ENCODE measurements at regions not wholly inside any gene's neighbourhood (a gene's known extent, or its start where the extent isn't known, plus 50 kb on each side); places are given as distances from the start of the nearest gene placed in this dataset.

DNA sequence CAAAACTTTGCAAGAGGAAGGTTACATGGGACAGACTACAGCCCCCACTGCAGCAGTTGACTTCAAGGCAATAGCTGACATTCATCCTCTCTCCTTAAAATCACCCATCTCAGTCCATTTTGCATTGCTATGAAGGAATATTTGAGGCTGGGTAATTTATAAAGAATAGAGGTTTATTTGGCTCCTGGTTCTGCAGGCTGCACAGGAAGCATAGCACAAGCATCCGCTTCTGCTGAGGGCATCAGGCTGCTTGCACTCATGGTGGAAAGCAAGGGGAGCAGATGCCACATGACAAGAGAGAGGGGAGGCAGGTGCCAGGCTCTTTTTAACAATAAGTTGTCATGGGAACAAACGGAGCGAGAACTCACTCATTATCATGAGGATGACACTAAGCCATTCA is 646.0 kb downstream of the ZEB2 start:
- H3K36me3 ChIP-seq (ENCODE audit: insufficient read depth, insufficient read length, low read length) = no peaks in the 10 kb centered on the region
- H3K9ac ChIP-seq (ENCODE audit: insufficient read length, low read depth) = no peak overlapping the region
- H3K4me3 ChIP-seq (ENCODE audit: insufficient read length, low read depth) = no peak overlapping the region
- DNase-seq (ENCODE audit: low read depth, low spot score) = no peak
- H3K4me1 ChIP-seq (ENCODE audit: insufficient read depth, insufficient read length) = peaks cover 2% of the 10 kb centered on the region
- H3K9me3 ChIP-seq (ENCODE audit: insufficient read depth, low read length) = peaks cover 11% of the 10 kb centered on the region
- no peaks in the 10 kb centered on the region for H3K27me3 ChIP-seq (ENCODE audit: insufficient read depth, insufficient read length)
- no peak for TF ChIP-seq ZNF274 (IDR thresholded peaks at IDR 0.05; ENCODE audit: low read depth, low read length)
- TF ChIP-seq SUZ12 (IDR thresholded peaks at IDR 0.05; ENCODE audit: extremely low read depth, insufficient read depth, insufficient read length) = no peak
- TF ChIP-seq YY1 (IDR thresholded peaks at IDR 0.05; ENCODE audit: insufficient read depth, insufficient read length) = no peak

DNA sequence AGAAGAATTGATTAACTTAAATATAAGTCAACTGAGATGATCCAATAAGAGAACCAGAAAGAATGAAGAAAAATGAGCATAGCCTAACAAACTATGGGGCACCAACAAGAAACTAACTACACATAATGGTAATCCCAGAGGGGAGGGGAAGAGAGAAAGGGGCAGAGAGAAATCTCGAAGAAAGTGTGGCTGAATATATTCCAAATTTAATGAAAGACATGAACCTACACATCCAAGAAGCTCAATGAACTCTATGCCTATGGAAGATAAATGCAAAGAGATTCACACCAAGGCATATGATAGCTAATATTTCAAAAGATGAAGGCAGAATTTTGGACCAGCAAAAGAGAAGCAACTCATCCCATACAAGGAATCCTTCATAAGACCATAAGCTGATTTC is 649.2 kb downstream of the ZEB2 start:
- Histone ChIP-seq H3K4me3 (ENCODE audit: insufficient read length, low read depth) (no peak overlapping the region), H3K9me3 (ENCODE audit: insufficient read depth, low read length) (peaks cover 11% of the 10 kb centered on the region), H3K36me3 (ENCODE audit: insufficient read depth, insufficient read length, low read length) (no peaks in the 10 kb centered on the region), H3K4me1 (ENCODE audit: insufficient read depth, insufficient read length) (no peaks in the 10 kb centered on the region), H3K9ac (ENCODE audit: insufficient read length, low read depth) (no peak overlapping the region), H3K27me3 (ENCODE audit: insufficient read depth, insufficient read length) (no peaks in the 10 kb centered on the region)
- TF ChIP-seq ZNF274 (IDR thresholded peaks at IDR 0.05; ENCODE audit: low read depth, low read length) (no peak), YY1 (IDR thresholded peaks at IDR 0.05; ENCODE audit: insufficient read depth, insufficient read length) (no peak), SUZ12 (IDR thresholded peaks at IDR 0.05; ENCODE audit: extremely low read depth, insufficient read depth, insufficient read length) (no peak)
- no peak for DNase-seq (ENCODE audit: low read depth, low spot score)

DNA sequence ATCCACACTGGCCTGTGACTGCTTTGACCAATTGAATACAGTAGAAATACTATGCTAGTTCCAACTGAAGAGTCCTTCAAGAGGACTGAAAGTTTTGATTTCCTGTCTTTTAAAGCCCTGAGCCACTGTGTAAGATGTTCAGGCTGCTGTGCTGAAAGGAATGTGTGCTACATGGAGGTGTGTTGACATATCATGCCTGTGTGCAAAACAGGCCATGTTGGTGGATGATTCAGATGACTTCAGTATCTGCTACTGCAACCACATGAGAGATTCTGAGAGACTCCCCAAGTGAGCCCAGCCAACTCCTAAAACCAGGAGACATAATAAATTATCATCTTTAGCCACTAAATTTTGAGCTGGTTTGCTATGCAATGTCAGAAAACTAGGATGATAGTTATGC is 662.9 kb downstream of the ZEB2 start:
- no peaks in the 10 kb centered on the region for H3K27me3 ChIP-seq (ENCODE audit: insufficient read depth, insufficient read length)
- peaks cover 5% of the 10 kb centered on the region; the same call in 1 of the 2 replicates for H3K9me3 ChIP-seq (ENCODE audit: insufficient read depth, low read length)
- no peak for DNase-seq (ENCODE audit: low read depth, low spot score)
- TF ChIP-seq SUZ12 (IDR thresholded peaks at IDR 0.05; ENCODE audit: extremely low read depth, insufficient read depth, insufficient read length) = no peak
- TF ChIP-seq YY1 (IDR thresholded peaks at IDR 0.05; ENCODE audit: insufficient read depth, insufficient read length) = no peak
- no peak for TF ChIP-seq ZNF274 (IDR thresholded peaks at IDR 0.05; ENCODE audit: low read depth, low read length)
- no peak overlapping the region for H3K4me3 ChIP-seq (ENCODE audit: insufficient read length, low read depth)
- H3K36me3 ChIP-seq (ENCODE audit: insufficient read depth, insufficient read length, low read length) = no peaks in the 10 kb centered on the region
- peaks cover 4% of the 10 kb centered on the region for H3K4me1 ChIP-seq (ENCODE audit: insufficient read depth, insufficient read length)
- H3K9ac ChIP-seq (ENCODE audit: insufficient read length, low read depth) = no peak overlapping the region

DNA sequence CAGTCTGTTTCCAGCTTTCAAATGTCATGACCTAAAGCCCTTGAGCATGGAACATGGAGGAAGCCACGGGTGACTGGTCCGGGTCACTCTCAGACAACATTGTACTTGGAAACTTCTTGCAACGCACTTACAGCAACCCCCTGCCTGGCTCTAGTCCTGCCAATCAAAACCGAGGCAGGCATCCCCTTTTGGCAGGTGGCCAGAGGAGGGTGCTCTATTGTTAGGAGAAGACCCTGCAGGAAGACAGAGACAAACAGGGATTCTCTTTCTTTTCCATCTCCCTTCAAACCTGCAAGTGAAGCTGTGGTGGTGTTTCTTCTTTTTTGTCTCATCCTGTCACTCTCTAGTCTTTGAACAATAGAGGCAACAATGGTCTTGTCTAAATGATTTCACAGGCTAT is 667.2 kb downstream of the ZEB2 start:
- no peak overlapping the region for H3K4me3 ChIP-seq (ENCODE audit: insufficient read length, low read depth)
- DNase-seq (ENCODE audit: low read depth, low spot score) = peak; percentile 25
- TF ChIP-seq YY1 (IDR thresholded peaks at IDR 0.05; ENCODE audit: insufficient read depth, insufficient read length) = no peak
- TF ChIP-seq ZNF274 (IDR thresholded peaks at IDR 0.05; ENCODE audit: low read depth, low read length) = no peak
- TF ChIP-seq SUZ12 (IDR thresholded peaks at IDR 0.05; ENCODE audit: extremely low read depth, insufficient read depth, insufficient read length) = no peak
- no peaks in the 10 kb centered on the region for H3K9me3 ChIP-seq (ENCODE audit: insufficient read depth, low read length)
- H3K9ac ChIP-seq (ENCODE audit: insufficient read length, low read depth) = no peak overlapping the region
- H3K4me1 ChIP-seq (ENCODE audit: insufficient read depth, insufficient read length) = peaks cover 4% of the 10 kb centered on the region
- H3K27me3 ChIP-seq (ENCODE audit: insufficient read depth, insufficient read length) = no peaks in the 10 kb centered on the region
- H3K36me3 ChIP-seq (ENCODE audit: insufficient read depth, insufficient read length, low read length) = no peaks in the 10 kb centered on the region

DNA sequence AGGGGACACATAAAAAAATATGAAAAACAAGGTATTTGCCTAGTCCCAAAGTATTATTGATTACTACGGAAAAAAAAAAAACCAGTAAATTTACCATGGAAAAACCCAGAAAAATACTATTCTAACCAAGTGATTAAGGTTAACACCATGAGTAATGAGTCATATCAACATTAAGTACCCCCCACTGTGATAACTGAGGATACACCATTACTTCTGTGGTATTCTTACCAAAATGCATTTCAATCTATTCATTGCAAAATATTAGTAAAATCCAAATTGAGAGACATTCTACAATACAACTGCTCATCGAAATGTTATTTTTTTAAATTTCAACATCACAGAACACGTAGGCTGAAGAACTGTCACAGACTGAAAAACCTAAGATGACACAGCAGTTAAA is 669.8 kb downstream of the ZEB2 start:
- Histone ChIP-seq H3K4me3 (ENCODE audit: insufficient read length, low read depth) (no peak overlapping the region), H3K9me3 (ENCODE audit: insufficient read depth, low read length) (no peaks in the 10 kb centered on the region), H3K36me3 (ENCODE audit: insufficient read depth, insufficient read length, low read length) (no peaks in the 10 kb centered on the region), H3K4me1 (ENCODE audit: insufficient read depth, insufficient read length) (peaks cover 4% of the 10 kb centered on the region), H3K27me3 (ENCODE audit: insufficient read depth, insufficient read length) (no peaks in the 10 kb centered on the region), H3K9ac (ENCODE audit: insufficient read length, low read depth) (no peak overlapping the region)
- DNase-seq (ENCODE audit: low read depth, low spot score) = no peak
- no peak for TF ChIP-seq SUZ12 (IDR thresholded peaks at IDR 0.05; ENCODE audit: extremely low read depth, insufficient read depth, insufficient read length)
- TF ChIP-seq YY1 (IDR thresholded peaks at IDR 0.05; ENCODE audit: insufficient read depth, insufficient read length) = no peak
- no peak for TF ChIP-seq ZNF274 (IDR thresholded peaks at IDR 0.05; ENCODE audit: low read depth, low read length)

DNA sequence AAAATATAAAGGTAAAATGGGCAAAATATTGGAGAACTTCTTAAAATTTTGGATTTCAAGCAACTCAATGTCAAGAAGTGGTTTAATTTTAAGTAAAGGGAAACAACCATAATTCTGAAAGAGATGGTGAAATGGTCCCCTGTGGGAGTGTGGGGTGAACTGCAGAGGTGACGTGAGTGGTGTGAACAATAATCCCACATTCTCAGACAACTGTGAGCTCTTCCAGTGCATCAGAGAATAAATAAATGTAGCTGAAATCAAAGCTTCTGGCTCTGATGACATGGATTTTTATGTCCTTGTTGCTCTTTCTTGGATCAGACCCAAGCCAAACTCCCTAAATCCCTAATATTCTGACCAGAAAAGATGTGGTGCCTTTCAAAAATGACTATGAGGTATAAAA is 672.7 kb downstream of the ZEB2 start:
- Histone ChIP-seq H3K9me3 (ENCODE audit: insufficient read depth, low read length) (no peaks in the 10 kb centered on the region), H3K27me3 (ENCODE audit: insufficient read depth, insufficient read length) (no peaks in the 10 kb centered on the region), H3K9ac (ENCODE audit: insufficient read length, low read depth) (no peak overlapping the region), H3K36me3 (ENCODE audit: insufficient read depth, insufficient read length, low read length) (no peaks in the 10 kb centered on the region), H3K4me3 (ENCODE audit: insufficient read length, low read depth) (no peak overlapping the region), H3K4me1 (ENCODE audit: insufficient read depth, insufficient read length) (no peaks in the 10 kb centered on the region)
- DNase-seq (ENCODE audit: low read depth, low spot score) = no peak
- no peak for TF ChIP-seq YY1 (IDR thresholded peaks at IDR 0.05; ENCODE audit: insufficient read depth, insufficient read length)
- no peak for TF ChIP-seq SUZ12 (IDR thresholded peaks at IDR 0.05; ENCODE audit: extremely low read depth, insufficient read depth, insufficient read length)
- TF ChIP-seq ZNF274 (IDR thresholded peaks at IDR 0.05; ENCODE audit: low read depth, low read length) = no peak

DNA sequence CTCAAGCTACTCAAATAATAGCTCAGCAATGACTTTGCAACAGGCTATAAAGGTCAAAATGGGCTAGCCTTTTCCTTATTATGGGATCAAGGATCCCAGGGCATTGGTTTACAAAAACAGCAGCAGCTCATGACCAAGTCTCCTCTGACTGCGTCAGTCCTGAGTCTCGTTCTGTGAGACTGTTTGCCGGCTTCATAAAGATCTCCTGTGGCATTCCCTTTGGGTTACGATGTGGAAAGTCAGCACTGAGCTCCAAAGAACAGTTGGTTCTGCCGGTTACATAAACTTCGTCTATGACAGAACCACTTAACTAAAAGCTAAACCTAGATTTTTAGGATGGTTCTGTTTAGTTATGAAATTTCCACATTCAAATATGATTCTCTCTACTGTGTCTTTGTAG is 674.9 kb downstream of the ZEB2 start:
- no peaks in the 10 kb centered on the region for H3K4me1 ChIP-seq (ENCODE audit: insufficient read depth, insufficient read length)
- H3K9ac ChIP-seq (ENCODE audit: insufficient read length, low read depth) = no peak overlapping the region
- no peaks in the 10 kb centered on the region for H3K36me3 ChIP-seq (ENCODE audit: insufficient read depth, insufficient read length, low read length)
- no peaks in the 10 kb centered on the region; the same call in 1 of the 2 replicates for H3K9me3 ChIP-seq (ENCODE audit: insufficient read depth, low read length)
- no peaks in the 10 kb centered on the region for H3K27me3 ChIP-seq (ENCODE audit: insufficient read depth, insufficient read length)
- H3K4me3 ChIP-seq (ENCODE audit: insufficient read length, low read depth) = no peak overlapping the region
- no peak for DNase-seq (ENCODE audit: low read depth, low spot score)
- TF ChIP-seq ZNF274 (IDR thresholded peaks at IDR 0.05; ENCODE audit: low read depth, low read length) (no peak), SUZ12 (IDR thresholded peaks at IDR 0.05; ENCODE audit: extremely low read depth, insufficient read depth, insufficient read length) (no peak), YY1 (IDR thresholded peaks at IDR 0.05; ENCODE audit: insufficient read depth, insufficient read length) (no peak)

Measured in NT2/D1 (cell line).